GM19467 (cell line): ENCODE measurements at regions not wholly inside any gene's neighbourhood (a gene's known extent, or its start where the extent isn't known, plus 50 kb on each side); places are given as distances from the start of the nearest gene placed in this dataset.

ENCODE experiments used
- ATAC-seq: cut with Tn5 transposase; IDR thresholded peaks from one replicate; pipeline ENCODE4 v1.9.1; 2021; ENCODE audit warnings: mild to moderate bottlenecking, moderate library complexity; ENCODE audit not compliant: unreplicated experiment

DNA sequence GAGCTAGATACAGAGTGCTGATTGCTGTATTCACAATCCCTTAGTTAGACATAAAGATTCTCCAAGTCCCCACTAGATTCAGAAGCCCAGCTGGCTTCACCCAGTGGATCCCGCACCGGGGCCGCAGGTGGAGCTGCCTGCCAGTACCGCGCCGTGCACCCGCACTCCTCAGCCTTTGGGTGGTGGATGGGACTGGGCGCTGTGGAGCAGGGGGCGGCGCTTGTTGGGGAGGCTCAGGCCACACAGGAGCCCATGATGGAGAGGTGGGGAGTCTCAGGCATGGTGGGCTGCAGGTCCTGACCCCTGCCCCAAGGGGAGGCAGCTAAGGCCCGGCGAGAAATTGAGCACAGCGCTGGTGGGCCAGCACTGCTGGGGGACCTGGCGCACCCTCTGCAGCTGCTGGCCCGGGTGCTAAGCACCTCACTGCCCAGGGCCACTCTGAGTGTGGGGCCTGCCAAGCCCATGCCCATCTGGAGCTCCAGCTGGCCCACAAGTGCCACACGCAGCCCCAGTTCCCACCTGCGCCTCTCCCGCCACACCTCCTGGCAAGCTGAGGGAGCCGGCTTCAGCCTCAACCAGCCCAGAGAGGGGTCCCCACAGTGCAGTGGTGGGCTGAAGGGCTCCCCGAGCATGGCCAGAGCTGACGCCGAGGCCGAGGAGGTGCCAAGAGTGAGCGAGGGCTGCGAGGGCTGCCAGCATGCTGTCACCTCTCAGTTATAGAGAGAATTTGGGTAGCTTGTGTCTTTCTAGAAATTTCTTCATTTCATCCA lies 417.6 kb downstream of the METTL15 start:
- ATAC-seq, result no peak

DNA sequence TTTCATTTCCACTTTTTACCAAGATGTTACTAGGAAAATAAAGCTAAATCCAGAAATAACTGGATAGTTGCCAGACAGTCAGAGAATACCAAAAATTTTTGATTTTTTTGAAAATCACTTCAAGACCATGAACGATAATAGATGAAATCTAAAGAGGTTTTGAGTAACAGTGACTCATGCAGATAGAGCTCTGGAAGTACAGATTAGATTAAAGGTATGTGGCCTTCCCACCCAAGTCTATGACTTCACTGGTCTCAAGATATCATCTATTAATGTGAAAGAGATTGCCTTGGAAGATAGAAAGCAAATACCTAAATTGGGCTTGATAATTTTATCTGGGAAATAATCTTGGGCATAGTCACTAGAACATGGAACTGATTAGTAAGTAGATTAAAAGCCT lies 415.9 kb downstream of the METTL15 start:
- ATAC-seq, result no peak

DNA sequence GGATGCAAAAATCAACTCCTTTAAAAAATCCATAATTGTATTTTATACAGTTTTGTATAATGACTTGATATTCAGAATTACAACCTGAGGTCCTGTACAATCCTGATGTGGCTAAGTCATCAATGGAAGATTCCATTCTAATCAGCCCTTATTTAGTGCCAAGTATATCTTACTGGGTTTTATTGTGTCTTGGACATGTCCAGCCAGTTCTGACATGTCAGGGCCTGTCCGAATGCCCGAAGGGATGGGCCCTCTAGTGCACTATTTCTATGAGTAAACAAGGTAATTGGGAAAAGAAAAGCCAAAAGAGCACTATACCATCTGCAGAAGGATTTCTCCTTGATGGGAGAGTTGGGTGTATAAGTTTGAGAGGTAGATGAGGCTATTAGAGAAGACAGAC lies 412.9 kb downstream of the METTL15 start:
- ATAC-seq, result no peak

DNA sequence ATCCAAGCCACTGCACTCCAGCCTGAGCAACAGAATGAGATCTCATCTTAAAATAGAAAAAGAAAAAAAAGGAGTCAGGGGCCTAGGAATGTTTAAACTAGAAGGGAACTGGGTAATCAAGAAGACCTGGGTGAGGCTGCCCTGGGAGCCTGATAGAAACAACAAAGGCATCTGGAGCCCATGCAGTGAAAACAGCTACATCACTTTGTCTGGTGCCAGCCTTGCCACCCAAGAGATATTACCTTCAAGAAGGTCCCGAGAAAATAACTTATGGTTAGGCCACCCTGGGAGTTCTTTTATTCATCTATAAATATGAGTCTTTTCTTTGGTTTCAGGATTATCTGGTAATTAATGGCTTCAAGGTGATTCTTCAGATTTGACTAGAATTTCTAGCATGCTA lies 412.1 kb downstream of the METTL15 start:
- ATAC-seq, result no peak

DNA sequence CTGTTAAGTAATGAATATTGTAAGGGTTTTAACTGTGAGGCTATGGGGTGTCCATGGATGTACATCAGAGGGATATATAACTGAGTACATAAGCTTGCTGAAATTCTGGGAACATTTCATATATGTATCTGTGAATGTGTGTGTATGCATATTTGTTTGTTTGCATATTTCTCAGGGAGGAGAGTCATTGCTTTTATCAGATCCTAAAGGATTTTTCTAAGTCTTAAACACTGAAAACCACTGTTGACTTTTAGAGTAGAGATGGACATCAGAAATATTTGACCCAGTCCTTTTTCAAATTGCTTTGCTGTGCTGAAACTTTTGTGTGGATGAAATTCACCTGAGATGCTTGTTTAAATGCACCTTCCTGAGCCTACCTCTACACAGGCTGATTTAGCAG lies 410.6 kb downstream of the METTL15 start:
- no peak for ATAC-seq

DNA sequence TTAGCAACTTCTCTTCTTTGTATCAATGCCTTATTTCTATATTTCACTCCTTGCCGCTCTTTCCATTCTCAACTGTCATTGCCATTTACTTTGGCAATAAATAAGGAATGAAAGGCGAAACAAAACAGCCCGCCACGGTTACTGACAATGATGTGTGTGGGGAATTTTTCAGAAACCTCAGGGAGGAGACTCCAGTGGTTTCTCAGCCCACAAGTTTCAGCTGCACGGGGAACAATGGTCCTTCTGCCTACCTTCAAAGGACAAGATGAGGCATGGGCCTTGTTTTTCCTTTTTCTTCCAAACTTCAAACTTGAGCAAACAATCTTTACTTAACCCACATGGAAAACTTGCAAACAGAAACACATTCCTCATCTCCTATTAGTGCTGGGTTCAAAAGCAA lies 409.4 kb downstream of the METTL15 start:
- ATAC-seq, result no peak

DNA sequence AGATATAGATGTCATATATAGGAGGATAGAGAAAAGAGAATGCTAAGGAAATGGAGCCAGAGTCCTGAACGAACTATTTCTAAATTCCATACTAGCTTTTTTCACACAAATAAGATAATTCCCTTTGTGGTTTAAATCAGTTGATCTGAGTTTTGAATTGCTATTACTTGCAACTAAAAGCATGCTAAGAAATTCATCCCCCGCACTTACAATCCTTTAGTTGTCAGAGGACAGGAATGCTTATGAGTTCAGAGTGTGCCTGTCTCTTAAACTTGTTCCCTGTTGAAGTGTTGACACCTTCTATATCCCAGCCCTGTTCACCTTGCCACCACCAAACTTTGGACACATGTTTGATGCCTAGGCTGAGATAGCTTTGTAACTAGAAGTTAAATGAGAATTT lies 406.2 kb downstream of the METTL15 start:
- no peak for ATAC-seq

DNA sequence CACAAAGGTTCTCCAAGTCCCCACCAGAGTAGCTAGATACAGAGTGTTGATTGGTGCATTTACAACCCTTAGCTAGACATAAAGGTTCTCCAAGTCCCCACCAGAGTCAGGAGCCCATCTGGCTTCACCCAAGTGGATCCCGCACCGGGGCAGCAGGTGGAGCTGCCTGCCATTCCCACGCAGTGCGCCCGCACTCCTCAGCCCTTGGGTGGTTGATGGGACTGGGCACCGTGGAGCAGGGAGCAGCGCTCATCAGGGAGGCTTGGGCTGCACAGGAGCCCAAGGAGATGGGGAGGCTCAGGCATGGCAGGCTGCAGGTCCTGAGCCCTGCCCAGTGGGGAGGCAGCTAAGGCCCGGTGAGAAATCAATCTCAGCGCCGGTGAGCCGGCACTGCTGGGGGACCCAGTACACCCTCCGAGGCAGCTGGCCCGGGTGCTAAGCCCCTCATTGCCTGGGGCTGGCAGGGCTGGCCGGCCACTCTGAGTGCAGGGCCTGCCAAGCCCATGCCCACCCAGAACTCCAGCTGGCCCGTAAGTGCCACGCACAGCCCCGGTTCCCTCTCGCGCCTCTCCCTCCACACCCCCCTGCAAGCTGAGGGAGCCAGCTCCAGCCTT lies 404.1 kb downstream of the METTL15 start:
- no peak for ATAC-seq

DNA sequence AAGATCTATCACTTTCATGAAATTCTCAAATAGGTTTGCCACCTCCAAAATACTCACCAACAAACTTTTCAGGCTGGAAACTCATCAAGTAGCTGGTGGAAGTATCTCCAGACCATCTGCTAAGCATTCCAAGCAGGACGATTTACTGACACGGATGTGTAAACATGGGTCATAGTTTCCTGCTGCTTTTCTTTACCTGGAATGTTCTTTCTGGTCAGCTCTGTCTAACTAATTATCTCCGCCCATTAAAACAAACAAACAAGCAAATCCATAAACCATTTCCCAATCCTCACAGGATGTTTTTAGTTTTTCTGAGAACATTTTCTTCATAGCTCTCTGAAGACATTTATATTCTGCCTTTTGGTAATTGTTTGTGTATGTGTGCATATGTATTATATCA lies 397.0 kb downstream of the METTL15 start:
- no peak for ATAC-seq

DNA sequence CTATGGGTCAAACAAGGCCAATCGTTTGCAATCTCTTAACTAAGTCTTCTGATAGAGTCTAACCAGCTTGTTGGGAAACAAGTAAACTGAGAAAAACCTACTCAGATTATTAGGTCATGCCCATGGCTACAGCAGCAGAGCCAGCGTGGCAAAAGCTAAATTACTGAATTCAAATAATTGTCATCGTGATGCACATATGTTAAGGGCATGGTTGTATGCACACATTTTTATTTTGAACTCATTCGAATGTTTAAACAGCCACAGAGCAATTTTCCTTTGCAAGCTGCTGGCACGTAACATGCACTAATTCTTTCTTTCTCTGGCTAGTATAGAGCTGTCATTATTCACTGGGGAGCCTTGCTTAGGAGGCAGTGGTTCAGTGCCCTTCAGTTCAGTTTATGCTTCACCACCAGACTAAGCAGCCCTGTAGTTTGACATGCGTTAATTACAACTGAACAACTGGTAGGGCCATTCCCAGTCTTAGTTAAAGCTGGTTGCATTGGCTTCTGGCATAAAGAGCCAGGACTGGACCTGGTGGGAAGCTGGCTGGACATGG lies 396.4 kb downstream of the METTL15 start:
- no peak for ATAC-seq

DNA sequence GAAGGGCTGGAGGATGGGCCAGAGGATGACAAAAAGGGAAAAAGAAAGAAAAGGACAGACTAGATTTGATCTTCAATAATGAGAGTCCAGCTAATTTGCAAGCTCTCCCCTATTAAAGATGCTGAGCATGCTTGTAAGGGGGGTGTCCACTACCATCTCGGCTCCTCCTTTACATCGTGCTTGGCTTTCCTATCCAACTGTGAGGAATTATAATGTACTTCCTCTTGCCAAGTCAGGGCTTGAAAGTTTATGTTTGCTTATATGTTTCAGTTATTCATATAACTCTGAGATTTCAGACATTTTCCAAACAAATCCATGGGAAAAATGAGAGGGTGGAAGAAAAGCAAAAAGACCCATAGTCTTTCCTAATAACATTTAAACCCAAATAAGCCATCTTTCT lies 387.1 kb downstream of the METTL15 start:
- ATAC-seq, result no peak

DNA sequence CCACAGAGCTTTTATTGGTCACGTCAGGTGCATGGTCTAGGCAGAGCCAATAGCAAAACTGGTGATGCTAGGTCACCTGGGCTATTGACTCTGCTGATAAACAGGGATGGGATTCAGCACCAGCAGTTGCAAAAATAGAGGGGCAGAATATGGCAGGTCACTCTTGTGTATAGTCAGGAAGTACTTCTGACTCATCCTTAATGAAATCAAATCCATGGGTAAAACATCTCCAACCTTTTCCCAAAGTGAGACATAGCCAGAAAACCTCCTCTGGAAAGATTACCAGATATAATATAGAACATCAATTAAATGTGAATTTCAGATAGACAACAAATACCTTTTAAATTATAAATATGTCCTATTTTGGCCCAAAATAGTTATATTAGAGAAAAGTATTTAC lies 383.2 kb downstream of the METTL15 start:
- ATAC-seq, result no peak

DNA sequence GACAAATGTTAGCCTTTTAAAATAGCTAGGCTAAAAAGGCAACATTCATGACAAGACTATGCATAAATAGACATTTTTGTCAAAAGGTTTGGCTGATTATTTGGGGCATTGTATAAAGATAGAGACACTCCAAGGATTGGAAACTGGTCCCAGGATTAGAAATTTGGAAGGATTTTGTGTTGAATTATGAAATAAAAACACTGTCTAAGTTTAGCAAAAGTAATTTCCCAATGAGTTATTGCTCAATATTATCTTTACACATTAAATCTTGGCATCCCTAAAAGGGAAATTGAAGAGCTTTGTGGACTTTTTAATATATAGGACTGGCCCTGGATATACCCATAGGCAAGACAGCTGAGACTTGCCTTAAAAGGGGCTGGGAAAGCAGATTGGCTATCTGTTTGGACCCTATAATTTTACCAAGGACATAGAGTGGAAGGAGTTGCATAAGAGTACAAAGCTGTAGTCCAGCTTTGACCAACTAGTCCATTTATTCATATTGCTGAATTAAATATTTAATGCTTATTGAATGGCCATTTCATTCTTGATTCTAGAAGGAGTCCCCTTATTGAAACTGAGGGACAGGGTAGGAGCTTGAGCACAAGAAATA lies 382.7 kb downstream of the METTL15 start:
- ATAC-seq, result no peak

DNA sequence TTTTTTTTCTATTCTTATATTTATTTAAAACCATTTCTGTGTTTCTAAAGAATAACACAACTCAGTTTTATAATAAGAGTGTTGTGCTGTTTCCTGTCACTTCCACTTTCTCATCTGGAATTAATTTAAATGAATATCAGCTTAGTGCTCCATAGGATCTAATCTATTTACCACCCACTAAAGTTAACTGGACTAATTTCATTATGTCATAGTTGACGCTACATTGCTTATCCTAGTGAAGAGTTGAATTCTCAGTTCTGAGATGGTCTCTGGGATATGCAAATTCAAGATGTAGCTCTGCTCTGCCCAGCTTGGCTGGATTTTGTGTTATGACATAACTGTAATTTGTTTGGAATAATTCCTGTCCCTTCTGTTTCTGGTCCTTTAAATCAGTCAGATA lies 380.1 kb downstream of the METTL15 start:
- ATAC-seq, result no peak

DNA sequence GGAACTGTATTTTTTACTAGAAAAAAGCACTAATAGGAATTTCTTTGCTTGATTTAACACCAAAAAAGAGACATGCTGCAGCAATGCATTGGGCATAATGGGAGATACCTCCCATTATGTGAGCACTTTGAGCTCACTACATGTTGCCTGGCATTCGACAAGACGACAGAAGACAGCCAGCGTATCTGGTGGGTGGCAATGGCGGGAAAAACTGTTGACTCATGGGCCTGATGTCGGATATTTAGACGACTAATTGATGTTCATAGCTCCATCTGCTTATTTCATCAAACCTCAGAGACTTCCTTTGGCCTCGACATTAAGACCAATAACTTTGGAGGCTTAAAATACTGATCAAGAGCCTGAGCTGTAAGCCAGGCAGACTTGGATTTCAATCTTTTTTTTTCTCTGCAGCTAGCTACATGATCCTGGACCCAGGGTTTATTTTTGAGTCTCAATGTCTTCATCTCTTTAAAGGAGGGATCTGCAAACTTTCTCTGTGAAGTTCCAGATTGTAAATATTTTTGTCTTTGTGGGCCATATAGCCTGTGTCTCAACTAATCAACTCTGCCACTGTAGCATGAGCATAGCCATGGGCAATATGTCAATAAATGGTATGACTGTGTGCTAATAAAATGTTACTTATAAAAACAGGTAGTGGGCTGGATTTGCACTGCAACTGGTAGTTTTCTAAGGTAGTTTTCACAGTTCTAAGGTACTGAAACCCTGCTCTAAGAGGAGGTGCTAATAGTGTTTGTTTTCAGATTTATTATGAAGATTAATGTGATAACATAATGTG lies 375.1 kb downstream of the METTL15 start:
- ATAC-seq, result no peak

DNA sequence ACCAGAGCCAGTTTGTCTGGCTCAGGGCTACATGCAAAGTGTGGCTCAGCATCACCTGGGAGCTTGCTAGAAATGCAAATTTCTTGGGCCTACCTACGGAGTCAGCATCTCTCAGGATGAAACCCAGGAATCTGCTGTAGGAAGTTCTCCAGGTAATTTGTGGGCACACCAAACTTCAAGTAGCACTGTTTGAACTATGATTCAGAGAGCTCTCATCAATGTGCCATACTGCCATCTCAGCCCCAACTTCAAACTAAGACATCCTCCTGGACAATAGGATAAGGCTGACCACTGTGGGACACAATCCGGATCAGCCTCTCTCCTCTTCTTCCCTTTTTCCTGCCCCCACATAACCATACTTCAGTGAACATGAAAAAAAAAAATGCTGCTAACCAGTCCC lies 374.5 kb downstream of the METTL15 start:
- ATAC-seq, result no peak

DNA sequence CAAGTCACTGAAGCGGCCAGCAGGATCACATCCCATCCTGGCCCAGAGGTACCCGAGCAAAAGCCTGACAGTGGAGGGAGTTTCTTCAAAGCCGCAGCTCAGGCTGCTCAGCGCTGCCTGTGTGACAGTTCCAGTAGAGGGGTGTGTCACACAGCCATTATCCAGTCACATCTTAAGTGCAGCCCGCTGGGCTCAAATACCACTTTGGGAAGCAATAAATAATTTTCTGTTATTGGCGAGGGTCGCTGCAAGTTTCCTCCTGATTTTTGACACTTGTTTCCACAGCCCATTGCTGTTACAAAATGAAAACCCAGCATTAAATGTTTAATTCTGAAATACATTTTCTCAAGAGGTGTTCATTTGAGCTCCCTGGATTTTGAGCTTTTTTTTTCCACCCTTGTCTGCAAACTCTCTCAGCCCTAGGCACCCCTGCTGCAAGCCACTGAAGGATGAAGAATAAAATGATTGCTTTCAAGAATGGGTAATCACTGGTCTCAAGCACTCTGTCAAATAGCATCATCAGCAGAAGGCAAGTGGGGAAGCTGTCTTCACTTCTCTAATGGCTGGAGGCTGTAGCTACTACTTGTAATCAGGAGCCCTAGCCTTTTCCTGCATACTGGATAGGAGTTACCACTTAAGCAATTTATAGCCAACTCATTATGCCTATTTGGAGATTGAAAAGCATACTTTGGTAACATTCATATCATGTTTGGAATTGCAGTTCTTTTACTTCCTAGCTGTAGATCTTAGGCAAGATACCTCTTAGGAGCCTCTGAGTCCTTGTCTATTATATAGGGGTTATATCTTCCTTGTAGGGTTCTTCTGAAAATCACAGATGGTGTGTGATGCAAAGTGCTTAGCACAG lies 373.7 kb downstream of the METTL15 start:
- ATAC-seq, result no peak

DNA sequence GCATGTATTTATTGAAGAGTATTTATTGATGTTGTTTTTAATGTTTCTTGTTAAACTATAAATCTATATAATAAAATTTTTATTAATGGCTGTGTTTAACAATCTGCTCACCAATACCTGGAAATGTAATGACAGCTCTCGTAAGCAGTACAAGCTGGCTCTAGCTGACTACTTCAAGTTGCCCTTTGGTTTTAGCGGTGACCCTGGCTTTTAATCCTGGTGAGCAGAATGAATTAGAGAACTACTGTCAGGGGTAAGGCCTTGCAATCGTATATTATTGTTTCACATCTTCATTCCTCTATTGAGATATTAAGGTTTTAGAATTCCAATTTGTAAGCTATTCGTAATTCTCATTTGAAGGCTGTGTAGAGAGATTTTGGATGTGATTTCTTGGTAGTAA lies 372.2 kb downstream of the METTL15 start:
- ATAC-seq, result no peak

DNA sequence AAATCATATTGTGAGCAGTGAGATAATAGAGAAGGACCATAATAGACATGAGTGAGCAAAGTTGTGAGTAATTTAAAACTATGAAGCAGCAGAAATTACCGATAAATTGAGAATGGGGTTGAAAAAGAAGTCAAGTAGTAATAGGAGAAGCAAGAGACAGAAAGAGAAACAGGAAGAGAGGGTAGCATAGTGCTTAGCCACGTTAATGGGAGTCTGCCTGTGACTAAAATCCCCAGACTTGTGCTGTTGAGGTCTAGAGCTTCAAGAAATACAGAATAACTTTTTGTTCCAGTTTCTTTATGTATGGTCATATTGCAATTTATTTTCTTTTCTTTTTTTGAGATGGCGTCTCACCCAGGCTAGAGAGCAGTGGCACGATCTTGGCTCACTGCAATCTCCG lies 368.7 kb downstream of the METTL15 start:
- ATAC-seq, result no peak

DNA sequence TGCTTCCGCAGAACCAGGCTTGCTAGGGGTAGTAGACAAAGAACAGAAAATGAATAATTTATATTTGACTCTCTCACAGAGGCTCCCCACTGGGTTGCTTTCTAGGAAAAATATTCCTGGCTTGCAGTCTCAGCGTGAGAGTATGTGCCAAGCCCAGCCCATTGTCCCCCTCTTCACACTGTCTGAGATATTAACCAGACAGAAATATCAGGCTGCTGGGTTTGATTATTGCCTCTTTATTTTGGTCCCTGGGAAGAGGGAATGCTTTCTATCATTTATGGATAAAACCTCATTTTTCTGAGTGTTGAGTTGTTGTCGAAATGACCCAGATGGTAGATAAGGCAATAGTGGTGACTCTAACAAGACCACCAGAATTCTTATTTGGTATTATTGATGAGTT lies 367.9 kb downstream of the METTL15 start:
- no peak for ATAC-seq
